HG03354 (cell line): ENCODE measurements at regions not wholly inside any gene's neighbourhood (a gene's known extent, or its start where the extent isn't known, plus 50 kb on each side); places are given as distances from the start of the nearest gene placed in this dataset.

Experiments
- ATAC-seq: cut with Tn5 transposase; IDR thresholded peaks from one replicate; pipeline ENCODE4 v1.9.1; 2021; ENCODE audit warnings: mild to moderate bottlenecking; ENCODE audit not compliant: unreplicated experiment, poor library complexity, severe bottlenecking

- no peak for ATAC-seq
These were observed 78.5 kb upstream of the PRR20G start for GRCh38 chr3:127366383-127366782.

GRCh38 chr3:127365163-127365798, 77.4 kb upstream of the PRR20G start:
- ATAC-seq, result no peak

- ATAC-seq, result no peak
These were observed 76.0 kb upstream of the PRR20G start for GRCh38 chr3:127363891-127364290.

- ATAC-seq, result no peak
These were observed 75.3 kb upstream of the PRR20G start for GRCh38 chr3:127363171-127363570.

GRCh38 chr3:127360647-127361046, 72.8 kb upstream of the PRR20G start:
- no peak for ATAC-seq

GRCh38 chr3:127358641-127359040, 70.8 kb upstream of the PRR20G start:
- no peak for ATAC-seq

- ATAC-seq, result no peak
These were observed 68.5 kb upstream of the PRR20G start for GRCh38 chr3:127356381-127356780.

- no peak for ATAC-seq
These were observed 66.9 kb upstream of the PRR20G start for GRCh38 chr3:127354761-127355160.

- no peak for ATAC-seq
These were observed 64.8 kb upstream of the PRR20G start for GRCh38 chr3:127352612-127353011.

- no peak for ATAC-seq
These were observed 64.0 kb upstream of the PRR20G start for GRCh38 chr3:127351775-127352350.

- no peak for ATAC-seq
These were observed 63.5 kb upstream of the PRR20G start for GRCh38 chr3:127351321-127351720.

- ATAC-seq, result no peak
These were observed 62.6 kb upstream of the PRR20G start for GRCh38 chr3:127350172-127351050.

- ATAC-seq, result no peak
These were observed 61.8 kb upstream of the PRR20G start for GRCh38 chr3:127349501-127350171.

- no peak for ATAC-seq
These were observed 54.9 kb upstream of the PRR20G start for GRCh38 chr3:127342735-127343134.

- ATAC-seq, result no peak
These were observed 52.3 kb upstream of the PRR20G start for GRCh38 chr3:127339928-127340861.

GRCh38 chr3:127339016-127339415, 51.2 kb upstream of the PRR20G start:
- no peak for ATAC-seq

GRCh38 chr3:127337911-127338531, 50.2 kb upstream of the PRR20G start:
- ATAC-seq, result no peak
